COR-L47 (cell line): ENCODE measurements at regions not wholly inside any gene's neighbourhood (a gene's known extent, or its start where the extent isn't known, plus 50 kb on each side); places are given as distances from the start of the nearest gene placed in this dataset.
A peak's percentile ranks its signal among the peaks of the same experiment; 100 is the strongest.

ENCODE experiments used
- DNase-seq: peaks from one replicate; lab custom pipeline; 2025; lab: John Stamatoyannopoulos, UW

DNA sequence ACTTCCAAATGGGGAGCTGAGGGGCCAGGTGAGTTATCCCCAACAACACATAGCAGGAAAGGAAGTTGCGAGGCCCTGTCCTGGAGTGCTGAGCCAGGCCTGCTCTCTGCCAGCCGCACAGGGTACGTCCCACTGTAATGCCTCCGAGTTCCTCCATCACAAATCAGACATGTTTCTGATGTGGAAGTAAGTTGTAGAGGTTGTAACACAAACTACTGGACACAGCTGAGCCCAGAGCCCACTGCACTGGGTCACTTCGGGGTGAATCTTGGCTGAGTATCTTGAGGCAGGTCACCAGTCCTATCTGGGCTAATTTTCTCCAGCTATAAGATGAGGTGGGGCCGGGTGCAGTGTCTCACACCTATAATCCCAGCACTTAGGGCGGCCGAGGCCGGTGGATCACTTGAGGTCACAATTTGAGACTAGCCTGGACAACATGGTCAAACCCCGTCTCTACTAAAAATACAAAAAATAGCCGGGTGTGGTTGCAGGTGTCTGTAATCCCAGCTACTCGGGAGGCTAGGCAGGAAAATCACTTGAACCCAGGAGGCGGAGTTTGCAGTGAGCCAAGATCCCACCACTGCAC is 100.8 kb upstream of the CDH5 start:
- no peak for DNase-seq

DNA sequence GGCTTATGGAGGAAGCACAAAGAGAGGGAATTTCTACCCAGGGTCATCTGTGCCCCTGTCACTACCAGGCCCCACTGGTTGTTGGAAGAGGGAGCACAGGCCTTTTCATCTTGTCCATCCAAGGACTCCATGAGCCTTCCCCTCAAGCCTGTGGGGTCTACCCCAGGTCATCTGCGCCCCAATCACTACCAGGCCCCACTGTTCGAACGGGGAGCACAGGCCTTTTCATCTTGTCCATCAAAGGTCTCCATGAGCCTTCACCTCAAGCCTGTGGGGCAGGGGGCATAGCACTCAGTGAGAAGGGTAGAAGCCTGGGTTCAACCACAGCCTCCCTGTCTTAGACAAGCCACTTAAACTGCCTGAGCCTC is 101.5 kb upstream of the CDH5 start:
- no peak for DNase-seq

DNA sequence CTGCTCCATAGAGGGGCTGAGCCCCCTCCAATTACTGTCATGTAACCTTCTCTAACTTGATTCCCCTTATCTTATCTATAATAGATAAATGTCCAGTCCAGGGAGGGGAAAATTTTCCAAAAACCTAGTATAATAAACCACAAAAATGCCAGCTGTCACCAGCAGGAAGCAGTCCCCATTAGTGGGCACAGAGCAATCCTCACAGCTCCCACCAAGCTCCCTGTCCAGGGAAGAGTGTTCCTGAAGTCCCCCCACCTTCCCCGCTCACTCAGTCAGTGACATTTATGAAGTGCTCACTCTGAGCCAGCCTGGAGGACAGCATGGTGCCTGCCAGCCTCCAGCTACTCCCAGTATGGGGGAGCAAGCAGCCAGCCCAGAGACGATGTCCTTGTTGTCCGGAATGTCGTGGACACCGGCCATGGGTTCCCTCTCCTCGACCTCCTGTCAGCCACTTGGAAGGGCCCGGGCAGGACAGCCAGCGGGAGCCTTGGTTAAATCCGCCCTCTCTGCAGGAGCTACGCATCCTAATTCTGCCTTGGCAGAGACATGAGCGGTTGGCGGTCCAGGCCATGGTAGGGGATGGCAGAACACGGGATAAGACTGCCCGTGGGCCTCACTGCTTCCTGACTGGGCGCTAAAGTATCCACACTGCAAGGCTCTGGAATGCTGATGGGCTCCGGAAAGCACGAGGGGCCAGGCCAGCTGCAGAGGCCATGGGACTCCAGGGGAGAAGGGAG is 102.0 kb upstream of the CDH5 start:
- no peak for DNase-seq

- no peak for DNase-seq
Measured at GRCh38 chr16:66263973-66264310, 102.5 kb upstream of the CDH5 start.

DNA sequence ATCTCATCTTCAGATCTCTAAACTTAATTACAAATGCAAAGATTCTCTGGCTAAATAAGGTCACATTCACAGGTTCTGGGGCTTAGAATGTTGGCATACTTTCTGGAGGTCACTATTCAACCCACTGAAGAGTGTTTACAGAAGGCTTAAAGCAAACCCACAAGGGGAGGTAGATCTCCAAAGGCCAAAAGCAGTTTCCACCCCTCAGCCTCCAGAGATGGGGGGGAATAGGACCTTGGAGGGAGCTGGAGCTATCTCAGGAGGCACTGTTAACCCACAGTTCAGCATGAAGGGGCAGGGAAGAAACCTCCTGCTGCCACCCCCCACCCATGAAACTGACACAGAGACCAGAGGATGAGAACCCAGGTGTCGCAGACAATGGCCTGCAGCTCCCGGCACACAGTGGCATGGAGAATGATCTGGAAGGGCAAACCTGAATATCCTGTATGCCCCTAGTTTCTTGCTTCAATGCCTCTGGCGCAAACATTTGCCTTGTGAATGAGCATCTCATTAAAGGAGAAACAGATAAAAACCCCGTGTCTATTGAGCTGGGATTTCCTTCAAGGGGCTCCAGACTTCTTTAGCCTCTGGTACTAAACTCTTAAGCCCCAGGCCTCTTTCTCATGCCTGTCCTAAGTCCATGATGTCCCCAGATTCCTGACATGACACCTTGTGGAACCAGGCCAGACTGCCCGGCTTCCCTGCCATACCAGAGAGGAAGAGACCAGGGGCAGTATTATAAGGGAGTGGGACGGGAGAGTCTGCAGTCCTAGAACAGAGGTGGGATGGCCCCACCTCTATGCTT is 103.1 kb upstream of the CDH5 start:
- DNase-seq = no peak

DNA sequence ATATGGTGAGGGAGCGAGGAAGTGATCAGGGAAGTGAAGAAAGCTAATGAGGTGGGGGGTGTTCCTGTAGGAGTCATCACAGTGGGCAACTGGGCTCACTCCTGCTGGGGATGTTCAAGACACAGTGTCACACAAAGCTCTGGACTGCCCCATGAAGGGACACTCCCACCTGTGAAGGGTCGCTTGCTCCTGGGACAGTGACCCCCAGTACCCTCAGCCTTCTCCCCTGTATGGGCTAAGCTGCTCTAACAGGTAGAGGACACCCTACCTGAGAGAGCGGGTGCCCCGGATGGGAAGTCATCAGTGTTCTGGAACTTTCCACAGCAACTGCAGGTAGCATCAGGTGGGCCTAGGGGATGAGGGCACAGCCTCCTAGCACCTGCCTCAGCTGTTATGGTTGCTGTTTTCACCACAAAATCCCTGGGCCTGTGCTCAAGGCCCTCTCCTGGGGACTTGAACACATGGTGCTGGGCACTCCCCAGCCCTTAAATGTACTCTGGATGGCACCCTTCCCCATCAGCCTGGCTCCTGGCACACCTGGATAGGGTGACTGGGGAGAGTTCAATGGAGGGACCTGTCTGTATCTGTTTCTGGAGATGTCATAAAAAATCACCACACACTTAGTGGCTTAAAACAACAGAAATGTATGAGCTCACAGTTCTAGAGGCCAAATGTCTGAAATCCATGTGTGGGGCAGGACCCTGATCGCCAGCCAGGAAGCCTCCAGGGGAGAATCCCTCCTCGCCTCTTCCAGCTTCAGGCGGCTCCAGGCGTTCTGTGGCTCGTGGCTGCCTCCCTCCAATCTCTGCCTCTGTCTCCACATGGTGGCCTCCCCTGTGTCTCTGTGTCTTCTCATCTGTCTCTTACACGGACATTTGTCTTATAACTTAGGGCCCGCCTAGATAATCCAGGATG is 104.0 kb upstream of the CDH5 start:
- DNase-seq = no peak

GRCh38 chr16:66261826-66262225 is 104.7 kb upstream of the CDH5 start:
- DNase-seq = no peak

- no peak for DNase-seq
Measured at GRCh38 chr16:66260522-66261254, 105.8 kb upstream of the CDH5 start.

- DNase-seq = no peak
Measured at GRCh38 chr16:66258916-66259845, 107.3 kb upstream of the CDH5 start.

- no peak for DNase-seq
Measured at GRCh38 chr16:66256919-66257318, 109.6 kb upstream of the CDH5 start.

DNA sequence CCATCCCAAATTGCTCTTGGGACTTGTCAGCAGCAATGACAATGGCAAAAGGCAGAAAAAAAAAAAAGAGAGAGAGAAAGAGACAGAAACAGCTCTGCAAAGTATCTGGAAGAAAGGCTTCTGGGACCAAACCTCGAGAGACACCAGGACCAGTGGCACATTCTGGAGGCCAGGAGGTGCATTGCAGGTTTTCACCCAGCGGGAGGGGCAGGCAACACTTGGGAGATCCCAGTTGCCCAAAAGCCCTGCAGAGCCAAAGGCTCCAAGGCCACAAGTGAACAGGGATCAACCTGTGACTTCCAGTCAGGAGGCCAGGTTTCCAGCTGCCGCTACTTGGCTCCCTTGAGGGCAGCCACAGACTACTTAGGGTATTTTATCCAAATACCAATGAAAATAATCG is 110.8 kb upstream of the CDH5 start:
- no peak for DNase-seq

- DNase-seq = no peak
Measured at GRCh38 chr16:66254751-66255150, 111.7 kb upstream of the CDH5 start.

- DNase-seq = no peak
Measured at GRCh38 chr16:66254106-66254505, 112.4 kb upstream of the CDH5 start.

GRCh38 chr16:66251476-66252160 is 114.9 kb upstream of the CDH5 start:
- DNase-seq = no peak

DNA sequence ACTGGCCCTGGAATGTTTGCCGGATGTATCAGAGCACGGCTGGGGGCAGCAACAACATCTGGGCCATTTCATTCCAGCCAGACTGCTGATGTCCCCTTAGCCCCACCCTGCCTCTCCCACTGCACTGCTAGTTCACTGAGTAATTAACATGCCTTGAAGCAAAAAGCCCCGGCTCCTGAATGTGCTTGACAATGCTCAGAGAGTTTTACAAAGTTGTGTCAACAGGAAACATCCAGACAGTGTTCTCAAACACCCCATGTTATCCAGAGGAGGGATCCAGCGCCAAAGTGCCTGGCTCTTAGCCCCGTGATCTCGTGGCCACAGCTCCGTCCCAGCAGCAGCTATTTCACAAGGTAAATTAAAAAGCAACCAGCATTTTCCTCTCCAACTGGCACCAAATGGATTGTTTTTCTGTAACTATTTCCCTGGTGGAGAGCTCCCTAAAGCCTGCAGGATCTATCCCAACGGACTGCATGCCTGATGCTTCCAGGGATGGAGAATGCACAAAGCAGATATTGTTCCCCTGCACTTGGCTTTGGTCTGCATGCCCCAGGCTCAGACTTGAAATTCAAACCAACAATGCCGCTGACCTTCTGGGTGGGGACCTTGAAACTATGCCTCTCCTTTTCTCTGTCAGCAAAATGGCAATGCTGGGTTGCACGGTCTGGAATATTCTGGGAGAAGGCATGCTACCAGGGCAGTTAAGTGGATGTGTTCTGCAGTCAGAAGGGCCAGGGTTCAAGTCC is 115.6 kb upstream of the CDH5 start:
- DNase-seq = no peak

DNA sequence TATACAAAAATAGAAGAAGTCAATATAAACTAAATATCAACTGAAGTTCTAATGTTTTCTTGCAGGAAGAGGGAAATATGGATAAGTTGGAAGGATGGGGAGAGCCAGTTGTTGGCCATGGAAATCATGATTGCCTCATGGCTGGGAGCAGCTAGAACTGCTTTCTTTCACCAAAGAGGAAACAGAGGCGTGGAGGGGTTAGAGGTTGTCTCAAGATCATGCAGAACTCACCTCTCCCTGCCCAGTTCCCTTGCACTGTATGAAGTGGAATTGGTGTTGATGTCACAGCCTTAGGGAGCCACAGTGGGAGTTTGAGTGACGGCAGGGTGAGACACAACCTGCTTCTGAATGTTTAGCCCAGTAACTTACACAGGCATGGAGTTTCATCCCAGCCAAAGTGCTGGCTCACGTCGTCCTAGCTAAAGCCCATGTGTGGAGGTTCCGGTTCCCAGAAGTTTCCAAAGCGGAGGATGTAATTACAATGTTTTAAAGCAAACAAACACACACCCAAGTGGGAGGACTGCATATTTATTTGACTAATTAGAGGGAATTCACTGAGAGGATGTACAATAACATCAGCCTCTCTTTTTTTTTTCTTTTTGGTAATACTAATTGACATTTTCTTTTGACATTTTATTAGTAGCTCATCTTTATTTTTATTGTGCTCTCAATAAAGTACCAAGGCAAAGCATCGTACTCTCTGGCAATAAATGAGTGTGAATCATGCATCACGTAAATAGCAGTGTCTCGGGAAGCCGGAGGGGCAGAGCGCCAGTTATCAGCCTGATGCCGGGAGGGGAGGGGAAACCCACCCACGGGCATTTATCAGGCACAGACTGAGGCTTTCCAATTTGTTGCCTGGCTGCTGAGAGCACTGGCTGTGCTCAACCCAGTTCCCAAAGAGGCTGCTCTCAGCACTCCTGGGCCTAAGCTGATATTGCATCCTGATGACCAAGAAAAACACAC is 118.7 kb upstream of the CDH5 start:
- peak; percentile 60 for DNase-seq

- DNase-seq = no peak
Measured at GRCh38 chr16:66245868-66246267, 120.6 kb upstream of the CDH5 start.

DNA sequence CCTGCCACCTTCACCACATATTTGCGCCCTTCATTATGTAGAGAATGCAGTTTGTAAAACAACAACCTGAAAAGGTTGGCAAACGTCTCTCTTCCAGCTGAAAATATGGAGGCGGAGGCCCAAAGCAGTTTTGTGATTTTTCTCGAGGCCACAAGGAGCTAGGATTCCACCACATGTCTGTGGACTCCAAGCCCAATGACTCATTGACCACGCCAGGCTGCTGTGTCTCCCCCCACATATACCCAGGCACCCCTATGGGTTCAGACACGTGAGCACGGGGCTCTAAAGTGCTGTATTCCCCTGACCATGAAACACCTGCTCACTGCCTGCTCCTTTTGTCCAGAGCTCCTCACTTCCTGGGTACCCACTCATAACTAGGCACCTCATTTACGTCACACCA is 121.4 kb upstream of the CDH5 start:
- DNase-seq = no peak
